Fibroblast of mammary gland (primary cell): ENCODE measurements at regions not wholly inside any gene's neighbourhood (a gene's known extent, or its start where the extent isn't known, plus 50 kb on each side); places are given as distances from the start of the nearest gene placed in this dataset.

Source experiments
- DNase-seq: peaks from one replicate; pipeline ENCODE4 v3.0.0-alpha.2; 2010; ENCODE audit warnings: low read depth
- H3K4me3 ChIP-seq: 2 replicates; pipeline ENCODE4 v1.5.1; 2011; ENCODE audit warnings: low read depth, mild to moderate bottlenecking, low read length, moderate library complexity; ENCODE audit not compliant: control insufficient read depth
- TF ChIP-seq, protein P1 (sequence below): conservative IDR thresholded peaks from 2 replicates; pipeline ENCODE4 v1.5.1; 2011; ENCODE audit warnings: low read depth, low read length, inconsistent platforms; ENCODE audit not compliant: control insufficient read depth, insufficient read depth

DNA sequence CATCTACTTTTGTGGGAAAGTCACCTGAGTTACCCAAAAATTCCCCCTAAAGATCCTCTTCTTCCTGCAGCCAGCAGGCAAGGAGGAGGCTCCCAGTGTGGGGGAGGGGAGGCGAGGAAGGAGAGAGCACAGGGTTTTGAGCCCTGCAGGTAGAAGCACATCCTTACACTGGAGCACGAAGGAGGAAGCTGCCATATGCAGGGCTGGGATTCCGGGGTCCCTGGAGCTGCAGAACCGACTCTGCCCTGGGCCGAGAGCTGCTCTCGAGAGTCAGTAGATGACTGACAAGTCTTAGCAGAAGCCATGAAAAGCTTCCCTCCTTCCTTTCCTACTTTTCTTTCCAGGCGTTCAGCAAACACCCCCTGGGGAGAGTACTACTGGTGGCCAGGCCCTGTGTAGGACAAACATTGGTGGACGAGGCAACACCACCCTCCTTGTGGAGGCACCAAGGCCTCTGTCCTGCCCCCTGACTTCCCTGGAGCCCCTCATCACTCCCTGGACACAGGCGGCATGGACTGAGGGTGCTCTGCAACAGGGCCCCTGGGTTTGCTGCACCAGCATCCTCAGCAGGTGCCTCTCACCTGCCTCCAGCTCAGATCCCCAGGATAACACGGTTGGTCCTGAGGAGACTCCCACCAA lies 211.7 kb upstream of the CST7 start:
- no peak for DNase-seq
- H3K4me3 ChIP-seq, result no peak overlapping the region
- TF ChIP-seq, protein P1, sequence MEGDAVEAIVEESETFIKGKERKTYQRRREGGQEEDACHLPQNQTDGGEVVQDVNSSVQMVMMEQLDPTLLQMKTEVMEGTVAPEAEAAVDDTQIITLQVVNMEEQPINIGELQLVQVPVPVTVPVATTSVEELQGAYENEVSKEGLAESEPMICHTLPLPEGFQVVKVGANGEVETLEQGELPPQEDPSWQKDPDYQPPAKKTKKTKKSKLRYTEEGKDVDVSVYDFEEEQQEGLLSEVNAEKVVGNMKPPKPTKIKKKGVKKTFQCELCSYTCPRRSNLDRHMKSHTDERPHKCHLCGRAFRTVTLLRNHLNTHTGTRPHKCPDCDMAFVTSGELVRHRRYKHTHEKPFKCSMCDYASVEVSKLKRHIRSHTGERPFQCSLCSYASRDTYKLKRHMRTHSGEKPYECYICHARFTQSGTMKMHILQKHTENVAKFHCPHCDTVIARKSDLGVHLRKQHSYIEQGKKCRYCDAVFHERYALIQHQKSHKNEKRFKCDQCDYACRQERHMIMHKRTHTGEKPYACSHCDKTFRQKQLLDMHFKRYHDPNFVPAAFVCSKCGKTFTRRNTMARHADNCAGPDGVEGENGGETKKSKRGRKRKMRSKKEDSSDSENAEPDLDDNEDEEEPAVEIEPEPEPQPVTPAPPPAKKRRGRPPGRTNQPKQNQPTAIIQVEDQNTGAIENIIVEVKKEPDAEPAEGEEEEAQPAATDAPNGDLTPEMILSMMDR, result no peak

DNA sequence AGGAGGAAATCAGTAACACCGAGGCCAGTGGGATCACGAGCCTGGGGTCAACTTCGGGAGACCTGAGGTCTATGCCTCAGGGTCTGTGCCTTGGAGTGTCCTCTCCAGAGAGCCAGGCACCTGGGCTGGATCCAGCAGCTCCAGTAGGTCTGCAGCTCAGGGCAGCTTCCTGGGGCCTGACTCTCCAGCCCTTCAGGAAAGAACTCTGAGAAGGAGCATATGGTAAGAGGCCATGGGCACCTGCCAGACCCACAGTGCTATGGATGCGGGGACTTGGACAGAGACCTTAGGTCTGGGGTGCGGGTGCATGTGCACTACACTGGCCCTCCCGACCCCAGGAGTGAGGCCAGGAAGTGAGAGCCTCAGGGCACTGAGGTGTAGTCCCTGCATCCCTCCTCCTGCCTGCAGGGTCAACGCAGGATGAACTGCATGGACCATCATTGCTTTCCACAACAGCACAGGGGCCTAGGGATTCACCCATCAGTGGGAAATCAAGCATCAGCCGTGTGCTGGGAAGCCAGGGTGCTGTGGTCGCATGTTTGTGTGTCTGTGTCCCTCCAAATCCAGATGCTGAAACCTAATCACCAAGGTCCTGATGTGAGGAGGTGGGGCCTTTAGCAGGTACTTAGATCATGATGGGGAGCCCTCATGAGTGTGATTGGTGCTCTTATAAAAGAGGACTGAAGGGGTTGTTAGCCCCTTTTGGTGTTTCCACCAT lies 210.9 kb upstream of the CST7 start:
- TF ChIP-seq, protein P1, result no peak
- no peak for DNase-seq
- H3K4me3 ChIP-seq, result no peak overlapping the region

DNA sequence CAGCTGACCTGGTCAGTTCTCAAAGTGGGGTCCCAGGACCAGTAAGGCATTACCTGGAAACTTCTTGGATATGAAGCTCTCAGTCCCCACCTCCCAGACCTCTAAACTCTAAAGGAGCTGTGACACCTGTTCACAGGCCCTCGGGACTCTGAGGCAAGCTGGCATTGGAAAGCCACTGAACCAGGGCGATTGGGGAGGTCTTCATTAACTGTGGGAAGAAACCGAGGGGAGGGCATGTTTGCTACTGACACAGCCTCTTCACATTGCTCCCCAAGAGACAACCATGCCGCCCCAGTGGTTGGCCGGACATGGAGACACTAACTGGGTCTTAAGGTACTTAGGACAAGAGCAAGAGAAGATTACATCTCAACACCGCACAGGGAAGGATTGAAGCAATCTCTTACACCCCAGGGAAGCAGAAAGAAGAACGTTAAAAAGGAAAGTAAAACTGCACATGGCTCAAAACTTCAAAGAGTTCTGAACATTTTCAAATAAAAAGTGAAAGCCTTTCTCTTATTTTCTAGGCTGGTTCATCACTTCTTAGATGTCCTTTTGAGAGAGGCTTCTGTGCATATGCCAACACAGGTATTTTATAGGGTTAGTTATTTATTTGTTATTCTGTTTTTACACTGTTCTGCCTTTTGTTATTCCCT lies 210.0 kb upstream of the CST7 start:
- TF ChIP-seq, protein P1, result no peak
- DNase-seq, result no peak
- H3K4me3 ChIP-seq, result no peak overlapping the region

DNA sequence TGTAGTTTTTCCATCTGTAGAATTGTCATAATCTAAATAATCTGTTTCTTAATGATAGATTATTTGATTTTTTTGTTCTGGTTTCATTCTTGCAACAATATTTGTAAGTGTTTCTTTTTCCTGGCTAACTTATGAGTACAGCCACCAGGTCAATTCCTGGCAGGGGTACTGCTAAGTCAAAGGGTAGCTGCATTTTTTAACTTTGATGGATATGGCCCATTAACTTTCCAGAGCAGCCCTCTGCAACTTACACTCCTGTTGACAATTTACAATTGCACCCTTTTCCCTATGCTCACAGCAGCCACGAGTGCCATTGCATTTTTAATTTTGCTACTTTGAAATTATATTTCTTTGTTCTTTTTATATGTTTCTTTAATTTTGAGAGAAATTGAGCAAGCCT lies 209.3 kb upstream of the CST7 start:
- no peak overlapping the region for H3K4me3 ChIP-seq
- no peak for DNase-seq
- TF ChIP-seq, protein P1, result no peak

DNA sequence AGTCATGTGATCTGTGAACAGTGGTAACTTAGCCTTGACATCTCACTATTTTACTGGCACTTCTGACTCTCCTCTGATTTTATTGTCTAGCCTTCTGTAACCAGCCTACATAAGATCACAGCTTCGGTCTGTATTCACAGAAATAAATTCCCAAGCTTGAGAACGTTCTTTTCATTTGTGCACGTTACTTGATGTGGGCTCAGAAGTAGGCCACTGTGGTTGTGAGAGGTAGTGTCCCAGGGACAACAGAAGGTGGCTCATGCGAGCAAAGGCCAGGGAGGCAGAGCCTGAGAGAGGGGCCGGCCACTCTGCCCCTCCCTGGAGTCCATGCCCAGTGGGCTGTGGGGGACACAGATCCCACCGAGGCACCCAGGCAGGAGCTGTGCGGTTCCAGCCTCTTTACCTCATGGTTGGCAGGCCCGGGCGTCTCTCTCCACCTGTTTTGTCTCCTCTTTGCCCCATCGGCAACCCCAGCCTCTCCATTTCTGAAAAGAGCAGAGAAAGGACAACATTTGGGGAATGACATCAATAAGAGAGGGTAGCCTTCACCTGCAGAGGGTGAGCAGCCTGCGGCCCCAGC lies 207.5 kb upstream of the CST7 start:
- no peak for DNase-seq
- H3K4me3 ChIP-seq, result no peak overlapping the region
- TF ChIP-seq, protein P1, result no peak

DNA sequence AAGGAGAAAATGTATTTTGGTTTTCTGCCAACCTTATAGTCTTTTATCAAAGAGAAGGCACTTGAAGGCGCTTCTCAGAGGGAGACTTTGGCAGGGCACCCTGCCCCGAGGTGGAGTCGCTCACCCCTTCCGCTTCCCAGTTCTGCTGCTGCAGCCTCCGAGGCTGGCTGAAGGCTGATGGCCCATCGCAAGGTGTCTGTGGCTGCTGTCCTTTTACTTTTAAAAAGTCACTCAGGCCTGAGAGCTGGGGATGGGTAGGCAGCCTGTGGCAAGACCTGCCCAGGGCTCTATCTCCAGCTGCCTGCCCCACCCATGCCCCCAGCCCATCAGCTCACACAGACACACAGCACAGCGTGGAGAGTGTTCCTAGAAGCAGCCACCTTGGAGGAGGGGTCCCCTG lies 206.6 kb upstream of the CST7 start:
- TF ChIP-seq, protein P1, result no peak
- no peak overlapping the region for H3K4me3 ChIP-seq
- no peak for DNase-seq
